GM18511 (cell line): ENCODE measurements at regions not wholly inside any gene's neighbourhood (a gene's known extent, or its start where the extent isn't known, plus 50 kb on each side); places are given as distances from the start of the nearest gene placed in this dataset.

Source experiments
- ATAC-seq: cut with Tn5 transposase; IDR thresholded peaks from one replicate; pipeline ENCODE4 v1.9.1; 2021; ENCODE audit warnings: mild to moderate bottlenecking, moderate library complexity; ENCODE audit not compliant: unreplicated experiment

DNA sequence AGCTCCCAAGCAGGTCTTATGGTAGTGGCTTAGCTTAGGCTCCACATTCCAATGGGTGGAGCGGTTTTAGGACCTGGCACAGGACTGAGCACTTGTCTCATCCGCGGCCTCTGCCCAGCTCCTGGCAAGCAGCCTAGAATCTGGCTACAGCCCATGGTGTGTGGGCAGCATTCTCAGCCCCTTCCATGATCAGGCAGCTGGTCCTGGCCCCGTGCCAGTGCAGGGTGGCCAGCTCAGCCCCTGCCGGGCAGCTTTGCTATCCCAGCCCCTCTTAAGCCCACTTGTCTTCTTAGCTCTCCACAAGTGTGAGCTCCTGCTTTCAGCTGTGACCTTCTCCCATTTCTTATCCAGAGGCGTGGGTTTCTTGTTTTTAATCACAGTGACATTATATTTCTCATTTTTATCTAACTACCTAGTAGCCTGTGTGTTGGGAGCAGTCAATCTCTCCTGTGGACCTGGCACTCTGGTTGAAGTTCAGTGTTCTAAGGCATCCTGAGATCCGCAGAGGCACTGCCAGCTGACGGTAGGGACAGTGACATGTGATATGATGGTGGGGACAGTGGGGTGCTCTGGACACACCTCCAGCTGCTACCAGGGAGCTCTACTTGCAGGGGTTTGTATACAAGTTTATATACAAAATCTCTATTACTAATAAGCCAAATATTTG lies 84.5 kb upstream of the PRNP start:
- no peak for ATAC-seq

DNA sequence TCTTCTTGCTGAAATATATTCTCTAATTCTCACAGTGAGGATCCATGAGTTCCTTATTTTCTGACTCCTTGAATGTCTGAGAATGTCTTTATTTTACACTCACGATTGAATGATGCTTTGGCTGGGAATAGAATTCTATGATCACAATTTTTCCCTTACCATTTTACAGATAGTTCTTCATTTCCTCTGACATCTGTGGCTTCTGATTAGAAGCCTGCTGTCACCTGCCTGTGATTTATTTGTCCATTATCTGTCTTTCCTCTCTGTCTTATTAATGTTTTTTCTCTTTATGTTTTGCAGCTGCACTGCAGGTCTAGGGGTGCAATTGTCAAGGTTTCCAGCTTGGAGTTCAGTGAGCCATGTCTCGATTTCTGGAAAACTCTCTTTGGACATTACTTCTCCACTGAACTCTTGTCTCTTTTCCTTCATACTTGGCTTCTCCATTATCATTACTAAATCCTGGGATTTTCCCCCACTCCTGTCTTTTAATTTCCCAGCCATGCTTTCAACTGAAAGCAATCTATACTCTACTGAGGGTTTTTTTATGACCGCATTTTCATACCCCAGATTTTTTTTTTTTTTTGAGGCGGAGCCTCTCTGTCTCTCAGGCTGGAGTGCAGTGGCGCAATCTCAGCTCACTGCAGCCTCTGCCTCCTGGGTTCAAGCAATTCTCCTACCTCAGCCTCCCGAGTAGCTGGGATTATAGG lies 85.8 kb upstream of the PRNP start:
- no peak for ATAC-seq

DNA sequence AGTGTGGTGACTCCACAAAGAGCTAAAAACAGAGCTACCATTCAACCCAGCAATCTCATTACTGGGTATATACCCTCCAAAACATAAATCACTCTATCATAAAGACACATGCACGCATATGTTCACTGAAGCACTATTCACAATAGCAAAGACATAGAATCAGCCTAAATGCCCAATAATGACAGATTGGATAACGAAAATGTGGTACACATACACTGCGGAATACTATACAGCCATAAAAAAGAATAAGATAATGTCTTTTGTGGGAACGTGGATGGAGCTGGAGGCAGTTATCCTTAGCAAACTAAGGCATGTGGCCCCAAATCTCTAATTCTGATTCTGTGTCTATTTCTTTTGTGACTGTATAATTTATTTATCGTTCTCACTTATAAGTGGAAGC lies 89.0 kb upstream of the PRNP start:
- ATAC-seq, result no peak

DNA sequence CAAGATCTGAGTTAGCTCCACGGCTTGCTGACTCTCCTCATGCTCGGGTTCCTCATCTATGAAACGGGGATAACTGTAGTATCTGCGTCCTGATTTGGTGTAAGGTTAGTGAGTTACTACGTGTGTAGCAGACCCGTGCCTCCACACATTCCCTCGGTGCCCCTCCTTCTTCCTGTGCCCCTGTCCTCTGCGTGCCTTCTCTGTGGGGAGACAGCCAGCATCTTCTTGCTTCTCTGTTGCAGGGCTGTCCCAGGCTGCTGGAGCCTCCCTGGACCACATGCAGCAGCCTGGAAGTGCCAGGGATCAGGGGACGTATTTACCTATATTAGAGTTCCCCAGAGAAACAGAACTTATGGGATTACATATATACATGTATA lies 93.1 kb upstream of the PRNP start:
- ATAC-seq, result no peak

DNA sequence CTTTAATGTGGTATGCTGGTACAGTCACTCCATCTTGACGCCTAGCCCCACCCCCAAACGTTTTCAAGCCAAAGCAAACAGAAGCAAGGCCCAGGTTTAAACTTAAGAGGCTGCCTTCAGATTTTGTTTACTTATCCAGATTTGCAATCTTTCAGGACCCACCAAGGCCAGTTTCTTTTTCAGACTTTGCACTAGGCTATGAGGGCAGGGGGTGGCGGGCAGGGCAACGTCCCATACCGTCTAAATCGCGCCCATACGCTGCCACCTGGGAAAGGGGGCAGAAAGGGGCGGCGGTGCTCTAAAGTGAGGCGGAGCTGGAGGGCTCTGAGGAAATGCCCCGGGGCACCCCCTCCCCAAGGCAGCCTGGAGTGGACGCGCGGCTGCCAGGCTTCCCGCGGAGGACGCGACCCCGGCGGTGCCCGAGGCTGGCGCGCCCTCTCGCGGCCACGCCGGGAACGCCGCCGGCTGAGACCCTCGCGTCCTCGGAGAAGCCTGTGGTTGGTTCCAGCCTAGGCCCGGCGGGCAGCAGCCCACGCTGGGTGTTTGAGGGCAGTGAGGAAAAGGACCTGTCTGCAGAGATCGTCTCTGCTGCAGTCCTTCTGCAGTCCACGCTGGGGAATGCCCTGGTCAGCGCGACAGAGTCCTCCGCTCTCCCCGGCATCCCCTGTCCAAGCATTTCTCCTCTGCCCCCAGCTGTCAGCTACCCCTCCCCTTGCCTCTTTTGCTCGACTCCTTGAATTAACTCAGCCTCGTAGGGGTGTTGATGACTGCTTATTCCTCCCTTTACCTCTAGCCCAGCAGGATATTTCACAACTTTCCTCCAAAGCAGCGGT lies 93.7 kb upstream of the PRNP start:
- no peak for ATAC-seq

DNA sequence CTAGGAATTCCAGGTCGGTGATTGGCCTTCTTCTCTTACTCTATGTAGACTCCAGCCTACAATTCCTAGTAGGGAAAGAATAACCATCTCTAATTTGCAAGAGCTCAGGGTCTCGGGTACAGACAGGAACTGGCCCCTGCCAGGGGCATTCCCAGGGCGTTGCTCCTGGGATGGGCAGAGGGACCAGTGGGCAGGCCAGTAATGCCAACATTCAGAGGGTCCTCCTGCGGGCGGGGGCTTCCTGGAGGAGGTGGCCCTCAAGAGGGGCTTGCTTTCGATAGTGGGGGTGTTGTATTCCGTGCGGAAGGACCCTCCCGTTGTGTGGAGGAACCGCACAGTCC lies 94.3 kb upstream of the PRNP start:
- no peak for ATAC-seq

DNA sequence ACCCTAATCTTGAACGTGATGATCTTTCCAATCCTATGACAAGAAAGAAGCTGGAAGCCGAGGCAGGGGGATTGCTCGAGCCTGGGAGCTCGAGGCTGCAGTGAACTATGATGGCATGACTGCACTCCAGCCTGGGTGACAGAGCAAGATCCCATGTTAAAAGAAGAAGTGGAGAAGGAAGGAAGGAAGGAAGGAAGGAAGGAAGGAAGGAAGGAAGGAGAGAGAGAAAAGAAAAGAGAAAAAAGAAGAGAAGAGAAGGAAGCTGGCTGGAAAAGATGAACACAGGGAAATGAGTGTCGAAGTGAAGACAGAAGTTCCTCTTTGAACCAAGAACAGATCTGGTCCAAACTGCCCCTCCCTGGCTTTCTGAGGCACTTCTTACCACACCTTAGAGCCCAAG lies 100.5 kb upstream of the PRNP start:
- no peak for ATAC-seq

DNA sequence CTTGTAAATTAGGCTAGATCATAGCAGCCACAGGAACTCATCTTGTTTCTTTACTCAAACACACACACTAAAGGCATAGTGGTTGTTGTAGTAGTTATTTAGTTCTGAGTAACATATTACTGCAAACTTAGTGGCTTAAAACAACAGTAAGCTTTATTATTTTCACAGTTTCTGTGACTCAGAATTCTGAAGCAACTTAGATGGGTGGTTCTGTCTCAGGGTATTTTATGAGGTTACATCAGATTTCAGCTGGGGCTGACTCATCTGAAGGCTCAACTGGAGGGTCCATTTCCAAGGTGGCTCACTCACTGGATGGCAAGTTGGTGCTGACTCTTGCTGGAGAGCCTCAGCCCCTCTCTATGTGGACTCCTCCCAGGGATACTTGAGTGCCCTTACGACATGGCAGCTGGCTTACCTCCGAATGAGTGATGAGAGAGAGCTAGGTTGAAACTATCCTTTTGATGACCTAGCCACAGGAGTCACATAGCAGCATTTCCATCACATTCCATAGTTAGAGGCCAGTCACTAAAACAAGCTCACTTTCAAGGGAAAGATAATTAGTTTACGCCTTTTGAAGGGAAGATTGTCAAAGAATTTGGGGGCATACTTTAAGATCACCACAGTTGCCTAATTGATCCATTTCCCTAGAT lies 101.0 kb upstream of the PRNP start:
- no peak for ATAC-seq

DNA sequence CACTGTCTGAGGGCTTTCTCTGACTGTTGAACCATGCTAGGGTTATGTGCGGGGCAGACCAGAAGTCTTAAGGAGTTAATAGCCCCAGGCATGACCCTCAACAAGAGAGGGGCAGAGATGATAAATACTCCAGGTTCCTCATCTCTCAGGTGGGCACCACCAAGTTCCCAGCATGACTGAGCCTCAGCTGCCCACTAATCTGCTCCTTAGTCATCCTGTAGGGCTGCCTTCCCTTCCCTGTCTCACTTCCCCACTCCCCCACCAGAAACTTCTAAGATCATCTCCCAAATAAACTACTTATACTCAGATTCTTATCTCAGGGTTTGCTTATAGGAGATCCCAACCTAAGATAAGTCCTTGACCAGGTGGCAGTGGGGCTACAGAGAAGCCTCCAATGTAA lies 101.7 kb upstream of the PRNP start:
- no peak for ATAC-seq

DNA sequence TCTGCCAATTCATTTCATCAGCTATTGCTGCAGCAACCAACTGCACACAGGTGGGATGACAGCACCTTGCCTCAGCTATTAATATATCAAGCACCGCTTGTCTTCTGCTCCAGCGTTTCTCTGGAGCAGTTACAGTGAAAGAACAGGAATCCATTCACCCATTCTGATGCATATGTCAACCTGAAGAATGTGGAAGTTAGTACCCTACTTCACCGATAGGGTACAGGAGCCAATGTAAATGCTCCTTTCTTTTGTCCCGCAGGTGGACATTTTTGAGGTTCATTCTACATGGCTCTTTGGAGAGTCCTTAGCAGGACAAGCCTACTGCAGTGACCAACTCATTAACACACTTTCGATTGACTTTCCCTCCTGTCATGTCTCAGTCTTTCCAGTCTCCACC lies 104.4 kb upstream of the PRNP start:
- ATAC-seq, result no peak

DNA sequence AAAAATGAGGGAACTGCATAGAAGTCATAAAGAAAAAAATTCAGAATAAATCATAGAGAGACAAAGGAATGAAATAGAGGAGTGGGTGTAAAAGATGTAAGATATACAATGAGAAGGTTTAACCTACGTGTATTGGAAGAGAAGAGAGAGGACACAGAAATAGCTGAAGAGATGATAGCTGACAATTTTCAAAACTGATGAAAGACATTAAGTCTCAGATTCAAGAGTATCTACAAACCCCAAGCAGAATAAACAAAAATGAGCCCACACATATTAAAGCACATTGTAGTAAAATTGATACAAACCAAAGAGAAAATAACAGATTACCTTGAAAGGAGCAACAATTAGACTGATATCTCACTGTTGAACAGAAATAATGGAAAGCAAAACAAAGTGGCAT lies 107.9 kb upstream of the PRNP start:
- ATAC-seq, result no peak

DNA sequence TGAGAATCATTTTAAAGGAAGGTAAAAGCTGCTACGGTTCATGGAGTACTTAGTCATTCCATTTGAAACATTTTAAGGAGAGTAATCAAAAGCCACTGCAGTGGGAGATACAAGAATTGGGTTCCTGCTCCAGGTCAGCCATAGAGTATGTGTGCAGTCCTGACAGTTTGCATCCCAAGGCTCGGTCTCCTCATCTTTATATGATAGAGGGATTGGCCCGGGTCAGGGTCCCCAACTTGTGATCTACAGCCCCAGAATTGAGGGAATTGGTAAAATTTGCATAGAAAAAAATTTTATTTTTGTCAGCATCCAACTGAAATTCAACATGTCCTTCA lies 111.9 kb upstream of the PRNP start:
- no peak for ATAC-seq

DNA sequence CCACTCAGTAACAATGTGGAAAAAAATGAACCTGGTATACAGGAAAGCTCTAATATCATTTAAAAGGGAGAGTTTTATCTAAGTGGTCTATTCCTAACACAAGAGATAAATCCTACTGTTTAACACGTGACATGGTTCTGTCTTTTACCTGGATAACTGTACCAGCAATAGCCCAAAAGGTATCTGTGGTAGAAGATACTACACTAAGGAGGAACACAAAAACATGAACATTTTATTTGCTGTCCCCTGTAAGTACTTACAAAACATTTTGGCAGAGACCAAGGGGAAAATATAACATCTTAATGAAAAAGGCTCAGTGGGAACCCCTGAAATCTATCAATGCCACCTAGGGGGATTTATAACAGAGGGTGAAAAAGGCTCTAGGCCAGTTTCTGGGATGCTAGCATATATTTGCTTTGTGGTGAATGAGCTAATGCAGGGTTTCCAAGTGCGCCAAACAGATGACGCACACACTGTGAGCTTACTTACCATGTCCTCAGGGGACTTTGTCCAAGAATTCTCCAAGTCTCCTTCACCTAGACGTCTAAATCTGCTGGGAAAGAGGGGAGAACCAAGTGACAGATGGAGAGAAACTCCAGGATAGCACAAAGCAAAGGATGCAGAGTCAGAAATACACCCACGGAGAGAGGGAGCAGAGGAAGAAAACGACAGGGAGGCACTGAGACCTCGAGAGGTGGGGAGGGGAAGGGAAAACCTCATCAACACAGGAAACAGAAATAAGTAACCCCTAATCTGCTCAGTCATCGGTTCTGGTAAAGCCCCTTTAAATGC lies 112.5 kb upstream of the PRNP start:
- no peak for ATAC-seq

DNA sequence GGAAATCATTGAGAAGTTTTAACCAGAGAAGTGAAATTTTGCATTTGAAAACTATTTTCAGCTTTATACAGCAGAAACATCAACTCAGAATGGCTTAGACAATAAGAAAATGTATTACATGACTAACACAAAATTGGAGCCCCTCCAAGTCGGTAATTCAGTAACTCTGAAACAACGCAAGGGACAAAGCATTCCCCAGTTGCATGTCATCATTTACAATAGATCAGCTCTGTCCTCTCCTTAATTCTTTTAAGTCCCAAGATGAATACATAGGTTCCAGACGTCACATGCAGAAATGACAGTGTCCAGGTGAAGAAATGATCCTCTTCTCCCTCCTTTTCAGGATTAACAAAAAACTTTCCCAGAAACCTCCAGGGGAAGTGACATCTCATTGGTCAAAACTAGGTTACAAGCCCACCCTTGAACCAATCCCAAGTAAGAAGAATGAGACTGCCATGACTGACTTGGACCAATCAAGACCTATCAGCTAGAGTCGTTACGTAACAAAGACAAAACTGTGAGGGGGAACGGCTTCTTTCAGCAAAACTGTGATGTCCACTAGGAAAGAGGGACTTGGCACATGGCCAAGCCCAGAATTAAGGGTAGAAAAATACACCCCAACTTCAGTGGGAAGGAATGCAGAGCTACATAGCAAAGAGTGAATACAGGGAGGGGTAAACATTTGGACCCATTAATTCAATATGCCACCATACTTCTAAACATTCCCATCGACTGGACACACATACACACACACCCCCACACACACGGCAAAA lies 114.3 kb upstream of the PRNP start:
- no peak for ATAC-seq

DNA sequence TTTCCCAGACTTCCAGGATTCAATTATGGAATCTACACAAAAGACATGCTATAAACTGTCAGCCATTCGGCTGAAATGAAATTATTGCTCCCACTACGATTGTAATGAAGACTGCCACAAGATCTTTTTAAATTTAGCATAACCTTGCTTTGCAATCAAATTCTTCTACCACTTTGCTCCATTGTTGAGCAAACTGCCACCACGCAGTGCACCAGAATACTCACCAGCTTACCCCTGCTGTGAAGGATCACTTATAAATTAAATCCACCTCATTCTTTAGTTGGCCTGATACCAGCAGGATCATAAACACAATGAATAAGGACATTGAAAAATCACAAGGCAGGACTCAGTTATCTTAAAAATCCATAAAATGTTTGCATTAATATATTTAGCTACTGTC lies 116.4 kb upstream of the PRNP start:
- no peak for ATAC-seq

DNA sequence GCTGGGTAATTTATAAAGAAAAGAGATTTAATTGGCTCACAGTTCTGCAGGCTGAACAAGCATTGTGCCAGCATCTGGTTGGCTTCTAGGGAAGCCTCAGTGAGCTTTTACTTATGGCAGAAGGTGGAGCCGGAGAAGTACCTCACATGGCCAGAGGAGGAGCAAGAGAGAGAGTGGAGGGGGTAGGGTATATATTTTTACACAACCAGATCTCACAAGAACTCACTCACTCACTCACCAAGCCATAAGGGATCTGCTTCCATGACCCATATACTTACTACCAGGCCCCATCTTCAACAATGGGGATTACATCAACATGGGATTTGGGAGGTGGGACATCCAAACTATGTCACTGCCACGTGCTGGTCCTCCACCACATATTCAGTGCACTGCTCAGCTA lies 117.2 kb upstream of the PRNP start:
- no peak for ATAC-seq

DNA sequence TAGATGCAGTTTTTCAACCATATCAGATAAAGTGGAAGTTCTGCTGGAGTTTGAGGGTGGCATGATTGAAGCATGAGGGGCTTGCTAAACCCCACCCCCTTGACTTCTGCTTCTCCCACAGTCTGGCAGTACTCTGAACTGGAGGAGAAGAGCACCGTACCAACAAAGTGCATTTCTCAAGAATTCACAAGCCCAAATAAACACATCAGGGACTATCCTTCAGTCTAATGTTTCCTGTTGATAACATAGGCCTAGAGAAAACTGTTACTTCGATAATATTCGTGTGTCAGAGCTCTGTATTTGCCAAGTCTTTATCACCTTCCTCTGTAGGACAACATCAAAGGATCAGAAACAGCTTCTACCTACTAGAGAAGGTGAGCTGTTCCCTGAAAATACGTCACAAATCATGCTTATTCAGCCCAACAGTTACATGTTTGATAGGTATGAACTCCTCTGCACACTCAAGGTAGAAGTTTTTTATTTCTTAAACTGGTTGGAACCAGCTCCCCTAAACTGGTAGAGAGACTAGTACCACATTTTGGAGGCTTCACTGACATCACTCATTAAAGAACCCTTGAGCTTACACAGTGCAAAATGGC lies 117.8 kb upstream of the PRNP start:
- ATAC-seq, result no peak

DNA sequence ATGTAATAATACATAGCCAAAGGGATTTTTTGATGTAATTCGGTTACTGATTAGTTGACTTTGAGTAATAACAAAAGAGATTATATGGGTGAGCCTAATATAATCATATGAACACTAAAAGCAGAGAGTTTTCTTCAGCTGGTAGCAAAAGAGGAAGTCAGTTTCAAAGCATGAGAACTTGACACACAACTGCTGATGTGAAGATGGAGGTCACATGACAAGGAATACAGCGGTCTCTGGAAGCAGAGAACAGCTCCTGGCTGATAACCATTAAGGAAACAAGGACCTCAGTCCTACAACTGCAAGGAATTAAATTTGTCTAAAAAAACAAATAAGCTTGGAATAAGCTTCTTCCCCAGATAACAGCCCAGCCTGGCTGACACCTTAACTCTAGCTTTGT lies 119.1 kb upstream of the PRNP start:
- ATAC-seq, result no peak

DNA sequence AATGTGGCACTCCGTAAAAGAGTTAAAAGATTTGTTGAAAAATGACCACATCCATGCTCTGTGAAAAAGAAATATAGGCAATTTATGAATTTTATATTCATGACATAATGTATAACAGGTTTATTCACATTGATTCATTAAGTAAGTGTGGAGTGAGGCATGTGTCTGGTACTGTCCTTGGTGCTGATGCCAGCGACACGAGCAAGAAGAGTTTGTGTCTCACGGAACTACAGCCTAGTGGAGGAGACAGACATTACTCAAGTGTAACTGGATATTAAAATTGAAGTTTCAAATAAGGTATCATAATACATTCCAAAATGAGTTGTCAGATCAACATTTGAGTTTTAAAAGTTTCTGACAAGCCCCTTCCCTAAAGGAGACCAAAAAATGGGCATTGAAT lies 122.7 kb upstream of the PRNP start:
- no peak for ATAC-seq

DNA sequence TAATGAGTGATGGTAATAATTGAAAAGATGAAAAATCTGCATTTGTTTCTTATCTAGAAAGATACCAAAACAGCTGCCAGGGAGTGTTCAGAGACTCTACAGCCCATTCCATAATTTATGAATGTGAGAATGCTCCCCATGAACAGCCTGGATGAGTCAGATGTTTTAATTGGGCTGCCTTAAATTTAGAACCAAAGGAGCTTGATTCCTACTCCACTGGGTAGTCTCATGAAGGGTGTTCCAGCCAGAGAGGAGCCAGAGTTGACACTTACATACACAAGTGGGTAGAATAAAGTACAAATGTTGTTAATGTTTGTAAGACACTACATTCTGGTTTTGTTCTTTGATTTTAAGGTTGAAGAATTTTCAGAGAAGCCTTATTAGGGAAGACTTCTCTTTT lies 123.2 kb upstream of the PRNP start:
- no peak for ATAC-seq
